Activated T-helper 2 cell treated with anti-CD3 and anti-CD28 coated beads, Interferon-gamma antibody, Interleukin-2, Interleukin-4, amounts not matched to agents 10 μg/mL and 5 μg/mL and 100 μg/mL, durations not matched to agents 14 hours and 24 hours and 36 hours (primary cell): ENCODE measurements at regions not wholly inside any gene's neighbourhood (a gene's known extent, or its start where the extent isn't known, plus 50 kb on each side); places are given as distances from the start of the nearest gene placed in this dataset.
"Not testable (repeated sequence)": the region's sequence is repeated elsewhere in the genome, so short reads cannot be mapped to it uniquely, and the experiment has no call there.

Source experiments
- DNase-seq: peaks from one replicate; pipeline ENCODE4 v3.0.0; 2021; ENCODE audit warnings: low spot score
- H3K27ac Mint-ChIP-seq: one replicate; pipeline ENCODE4 v1.8.0; 2021; ENCODE audit warnings: mixed read lengths
- H3K27me3 Mint-ChIP-seq: one replicate; pipeline ENCODE4 v1.8.0; 2021; ENCODE audit warnings: low read depth, mixed read lengths
- H3K36me3 Mint-ChIP-seq: one replicate; pipeline ENCODE4 v1.8.0; 2021; ENCODE audit warnings: low read depth, mixed read lengths
- H3K4me1 Mint-ChIP-seq: one replicate; pipeline ENCODE4 v1.8.0; 2021; ENCODE audit warnings: low read depth, mixed read lengths
- H3K4me3 Mint-ChIP-seq: one replicate; pipeline ENCODE4 v1.8.0; 2021; ENCODE audit warnings: low read depth, mild to moderate bottlenecking, moderate library complexity, mixed read lengths
- H3K9me3 Mint-ChIP-seq: one replicate; pipeline ENCODE4 v1.8.0; 2021; ENCODE audit warnings: mixed read lengths
- intact Hi-C: fragments of 100-400 bp; cut with micrococcal nuclease; formaldehyde crosslinking; loops from one replicate; pipeline ENCODE4 v1.15.1; 2023

- Mint-ChIP-seq H3K4me3 (no peak overlapping the region), H3K36me3 (no peaks in the 10 kb centered on the region), H3K27ac (no peak overlapping the region), H3K9me3 (peaks cover 22% of the 10 kb centered on the region), H3K4me1 (no peaks in the 10 kb centered on the region), H3K27me3 (no peaks in the 10 kb centered on the region)
- no peak for DNase-seq
- intact Hi-C loops = no loop called here
Measured at GRCh38 chr11:81192516-81192915, 1541.1 kb downstream of the FAM181B start.

- Mint-ChIP-seq H3K9me3 (peaks cover 16% of the 10 kb centered on the region), H3K27ac (no peak overlapping the region), H3K36me3 (no peaks in the 10 kb centered on the region), H3K4me3 (no peak overlapping the region), H3K27me3 (no peaks in the 10 kb centered on the region), H3K4me1 (no peaks in the 10 kb centered on the region)
- intact Hi-C loops = no loop called here
- no peak for DNase-seq
Measured at GRCh38 chr11:81190546-81190945, 1543.1 kb downstream of the FAM181B start.

- intact Hi-C loops, H3K4me1 Mint-ChIP-seq, H3K27ac Mint-ChIP-seq: not testable (repeated sequence)
Measured at GRCh38 chr11:81187033-81187432, 1546.6 kb downstream of the FAM181B start.

GRCh38 chr11:81174646-81175330 is 1558.9 kb downstream of the FAM181B start:
- peaks cover 3% of the 10 kb centered on the region for H3K9me3 Mint-ChIP-seq

More at GRCh38 chr11:81187033-81187432, 1546.6 kb downstream of the FAM181B start:
- H3K36me3 Mint-ChIP-seq, DNase-seq, H3K4me3 Mint-ChIP-seq, H3K27me3 Mint-ChIP-seq: not testable (repeated sequence)
- H3K9me3 Mint-ChIP-seq = peaks cover 16% of the 10 kb centered on the region

GRCh38 chr11:81165164-81165563 is 1568.5 kb downstream of the FAM181B start:
- Mint-ChIP-seq H3K9me3 (no peaks in the 10 kb centered on the region), H3K4me3 (no peak overlapping the region), H3K4me1 (no peaks in the 10 kb centered on the region), H3K27ac (no peak overlapping the region), H3K27me3 (no peaks in the 10 kb centered on the region), H3K36me3 (no peaks in the 10 kb centered on the region)
- intact Hi-C loops = no loop called here
- DNase-seq = no peak

More at GRCh38 chr11:81174646-81175330, 1558.9 kb downstream of the FAM181B start:
- intact Hi-C loops = no loop called here
- Mint-ChIP-seq H3K36me3 (no peaks in the 10 kb centered on the region), H3K27ac (no peak overlapping the region), H3K4me3 (no peak overlapping the region), H3K4me1 (no peaks in the 10 kb centered on the region), H3K27me3 (no peaks in the 10 kb centered on the region)
- DNase-seq = no peak

GRCh38 chr11:81159900-81160299 is 1573.8 kb downstream of the FAM181B start:
- Mint-ChIP-seq H3K36me3 (no peaks in the 10 kb centered on the region), H3K27me3 (no peaks in the 10 kb centered on the region), H3K4me1 (no peaks in the 10 kb centered on the region), H3K27ac (no peak overlapping the region), H3K9me3 (no peaks in the 10 kb centered on the region), H3K4me3 (no peak overlapping the region)
- no peak for DNase-seq
- intact Hi-C loops = no loop called here

GRCh38 chr11:81135570-81135969 is 1598.1 kb downstream of the FAM181B start:
- no peaks in the 10 kb centered on the region for H3K9me3 Mint-ChIP-seq
- intact Hi-C loops = no loop called here
- H3K4me1 Mint-ChIP-seq = no peaks in the 10 kb centered on the region
- no peak overlapping the region for H3K4me3 Mint-ChIP-seq
- H3K36me3 Mint-ChIP-seq = no peaks in the 10 kb centered on the region
- DNase-seq = no peak
- H3K27ac Mint-ChIP-seq = no peak overlapping the region
- no peaks in the 10 kb centered on the region for H3K27me3 Mint-ChIP-seq

GRCh38 chr11:81129618-81130017 is 1604.0 kb downstream of the FAM181B start:
- Mint-ChIP-seq H3K36me3 (no peaks in the 10 kb centered on the region), H3K4me3 (no peak overlapping the region), H3K9me3 (no peaks in the 10 kb centered on the region), H3K4me1 (no peaks in the 10 kb centered on the region), H3K27me3 (no peaks in the 10 kb centered on the region), H3K27ac (no peak overlapping the region)
- intact Hi-C loops = no loop called here
- DNase-seq = no peak

- DNase-seq = no peak
- peaks cover 3% of the 10 kb centered on the region for H3K9me3 Mint-ChIP-seq
- H3K4me1 Mint-ChIP-seq = no peaks in the 10 kb centered on the region
Measured at GRCh38 chr11:81112718-81113117, 1620.9 kb downstream of the FAM181B start.

GRCh38 chr11:81104051-81104450 is 1629.6 kb downstream of the FAM181B start:
- no peak overlapping the region for H3K27ac Mint-ChIP-seq
- no peak for DNase-seq
- H3K9me3 Mint-ChIP-seq = peaks cover 3% of the 10 kb centered on the region
- H3K36me3 Mint-ChIP-seq = no peaks in the 10 kb centered on the region
- no peak overlapping the region for H3K4me3 Mint-ChIP-seq
- no peaks in the 10 kb centered on the region for H3K4me1 Mint-ChIP-seq
- H3K27me3 Mint-ChIP-seq = no peaks in the 10 kb centered on the region
- intact Hi-C loops = no loop called here

More at GRCh38 chr11:81112718-81113117, 1620.9 kb downstream of the FAM181B start:
- H3K4me3 Mint-ChIP-seq = no peak overlapping the region
- H3K27ac Mint-ChIP-seq = no peak overlapping the region
- H3K36me3 Mint-ChIP-seq = no peaks in the 10 kb centered on the region
- intact Hi-C loops = no loop called here
- no peaks in the 10 kb centered on the region for H3K27me3 Mint-ChIP-seq

- intact Hi-C loops = no loop called here
- Mint-ChIP-seq H3K4me3 (no peak overlapping the region), H3K27ac (no peak overlapping the region), H3K27me3 (no peaks in the 10 kb centered on the region), H3K36me3 (no peaks in the 10 kb centered on the region), H3K9me3 (peaks cover 10% of the 10 kb centered on the region), H3K4me1 (no peaks in the 10 kb centered on the region)
- no peak for DNase-seq
Measured at GRCh38 chr11:81098471-81098870, 1635.2 kb downstream of the FAM181B start.

- H3K27me3 Mint-ChIP-seq = no peaks in the 10 kb centered on the region
- H3K27ac Mint-ChIP-seq = no peak overlapping the region
- no peaks in the 10 kb centered on the region for H3K36me3 Mint-ChIP-seq
- intact Hi-C loops = no loop called here
- no peak for DNase-seq
- H3K4me1 Mint-ChIP-seq = no peaks in the 10 kb centered on the region
- peaks cover 15% of the 10 kb centered on the region for H3K9me3 Mint-ChIP-seq
- H3K4me3 Mint-ChIP-seq = no peak overlapping the region
Measured at GRCh38 chr11:81092522-81092921, 1641.1 kb downstream of the FAM181B start.

- Mint-ChIP-seq H3K27ac (no peak overlapping the region), H3K27me3 (no peaks in the 10 kb centered on the region), H3K4me1 (no peaks in the 10 kb centered on the region), H3K4me3 (no peak overlapping the region), H3K36me3 (no peaks in the 10 kb centered on the region), H3K9me3 (peaks cover 18% of the 10 kb centered on the region)
- DNase-seq = no peak
- intact Hi-C loops = no loop called here
Measured at GRCh38 chr11:81089242-81089641, 1644.4 kb downstream of the FAM181B start.

- DNase-seq = no peak
- Mint-ChIP-seq H3K27ac (no peak overlapping the region), H3K4me1 (no peaks in the 10 kb centered on the region), H3K36me3 (no peaks in the 10 kb centered on the region), H3K4me3 (no peak overlapping the region), H3K27me3 (no peaks in the 10 kb centered on the region), H3K9me3 (peaks cover 22% of the 10 kb centered on the region)
- intact Hi-C loops = no loop called here
Measured at GRCh38 chr11:81080476-81080875, 1639.6 kb upstream of the TENM4 start.
